HT1080 (cell line): ENCODE measurements at regions not wholly inside any gene's neighbourhood (a gene's known extent, or its start where the extent isn't known, plus 50 kb on each side); places are given as distances from the start of the nearest gene placed in this dataset.

Source experiments
- DNase-seq: peaks from one replicate; pipeline ENCODE4 v3.0.0-alpha.2; 2015; ENCODE audit warnings: low read depth

DNA sequence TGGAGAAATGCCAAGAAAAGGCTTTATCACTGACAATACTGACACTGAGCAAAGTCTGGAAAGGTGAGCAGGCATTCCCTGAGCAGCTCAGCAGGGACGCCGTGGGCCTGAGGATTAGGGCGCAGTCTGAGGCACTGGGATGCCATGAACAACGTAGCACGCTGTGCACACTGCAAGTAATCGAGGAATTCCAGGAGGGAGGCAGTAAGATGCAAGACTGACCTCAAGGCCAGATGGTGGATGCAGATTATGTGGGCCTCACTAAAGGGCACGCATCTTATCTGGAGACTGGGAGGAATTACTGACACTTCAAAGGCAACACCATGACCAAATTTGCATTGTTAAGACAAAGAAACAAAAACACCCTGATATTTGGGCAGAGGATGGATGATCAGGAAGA is 50.4 kb upstream of the OPCML start:
- no peak for DNase-seq

DNA sequence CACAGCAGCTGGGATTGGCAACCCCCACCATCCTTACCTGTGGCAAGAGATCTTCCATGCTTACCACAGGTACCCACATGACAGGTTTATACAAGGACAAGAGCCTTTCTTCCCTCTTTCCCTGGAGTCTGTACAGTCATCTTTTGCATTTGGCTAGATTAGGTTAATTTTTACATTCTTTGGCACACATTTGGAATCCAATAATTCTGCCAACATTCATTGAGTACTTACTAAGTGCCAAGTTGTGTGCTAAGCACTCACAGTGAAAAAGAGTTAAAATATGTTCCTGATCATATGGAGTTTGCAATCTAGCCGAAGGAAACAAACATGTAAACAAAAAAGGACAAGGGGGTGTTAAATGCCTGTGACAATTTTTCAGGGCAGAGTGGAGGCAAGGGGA is 50.0 kb upstream of the OPCML start:
- no peak for DNase-seq
